OCI-LY7 (cell line): ENCODE measurements at regions not wholly inside any gene's neighbourhood (a gene's known extent, or its start where the extent isn't known, plus 50 kb on each side); places are given as distances from the start of the nearest gene placed in this dataset.

Experiments
- BruUV-seq: library from RNA; stranded (reverse); fragments of 400-500 nt; replicated peaks from 2 replicates; lab custom pipeline; 2021; lab: Mats Ljungman, UMichigan
- CTCF ChIA-PET: fragments of 300-600 bp; sonication (Branson Sonifier 250); formaldehyde crosslinking; loops from one replicate; lab custom pipeline; 2022; ENCODE audit warnings: antibody characterized with exemption; ENCODE audit not compliant: unreplicated experiment; lab: Charles Lee
- POLR2A ChIA-PET: fragments of 300-600 bp; sonication (Branson Sonifier 250); formaldehyde crosslinking; loops from one replicate; lab custom pipeline; 2022; ENCODE audit warnings: antibody characterized with exemption; lab: Charles Lee
- DNase-seq: peaks from one replicate; pipeline ENCODE4 v3.0.0-alpha.2; 2015; ENCODE audit warnings: low spot score
- H2AFZ ChIP-seq: fragments of 200-600 bp; sonication (generic), shearing (Covaris generic); 2 replicates; pipeline ENCODE4 v1.6.1; 2014; ENCODE audit warnings: mild to moderate bottlenecking, antibody characterized with exemption, low read length, moderate library complexity
- H3K27ac ChIP-seq: fragments of 200-600 bp; sonication (generic); 2 replicates; pipeline ENCODE4 v1.5.1; 2014; ENCODE audit warnings: mixed run types, low read depth, mild to moderate bottlenecking, moderate library complexity, low read length, inconsistent platforms; ENCODE audit not compliant: poor library complexity, severe bottlenecking
- H3K36me3 ChIP-seq: fragments of 200-600 bp; sonication (generic); 2 replicates; pipeline ENCODE4 v1.6.1; 2014; ENCODE audit warnings: mild to moderate bottlenecking, antibody characterized with exemption, low read length, moderate library complexity, mixed read lengths; ENCODE audit not compliant: insufficient read depth
- H3K4me1 ChIP-seq: fragments of 200-600 bp; sonication (generic); 2 replicates; pipeline ENCODE4 v1.5.1; 2014; ENCODE audit warnings: mild to moderate bottlenecking, low read length; ENCODE audit not compliant: insufficient read depth, poor library complexity, severe bottlenecking
- H3K4me2 ChIP-seq: fragments of 200-600 bp; sonication (generic); 2 replicates; pipeline ENCODE4 v1.6.1; 2014; ENCODE audit warnings: mild to moderate bottlenecking, low read length
- H3K4me3 ChIP-seq: fragments of 200-600 bp; sonication (generic); 2 replicates; pipeline ENCODE4 v1.5.1; 2014; ENCODE audit warnings: mild to moderate bottlenecking, low read depth, low read length; ENCODE audit not compliant: poor library complexity, severe bottlenecking
- H3K79me2 ChIP-seq: fragments of 200-600 bp; sonication (generic); 2 replicates; pipeline ENCODE4 v1.6.1; 2016; ENCODE audit warnings: low read depth, mild to moderate bottlenecking, low read length, moderate library complexity, mixed read lengths; ENCODE audit not compliant: insufficient read depth
- H3K9me2 ChIP-seq: fragments of 200-600 bp; sonication (generic); 2 replicates; pipeline ENCODE4 v1.6.1; 2016; ENCODE audit warnings: mild to moderate bottlenecking, low read length, mixed read lengths; ENCODE audit not compliant: insufficient read depth
- H3K9me3 ChIP-seq: fragments of 200-600 bp; sonication (generic); 2 replicates; pipeline ENCODE4 v1.6.1; 2014; ENCODE audit warnings: mild to moderate bottlenecking, mixed run types, low read length, mixed read lengths
- H4K20me1 ChIP-seq: fragments of 200-600 bp; sonication (generic); 2 replicates; pipeline ENCODE4 v1.6.1; 2014; ENCODE audit warnings: mild to moderate bottlenecking, antibody characterized with exemption, low read length, moderate library complexity, mixed read lengths; ENCODE audit not compliant: insufficient read depth
- CTCF ChIP-seq: fragments of 200-600 bp; sonication (generic); conservative IDR thresholded peaks from 2 replicates; pipeline ENCODE4 v1.5.1; 2014; ENCODE audit warnings: mild to moderate bottlenecking, antibody characterized with exemption, low read length, moderate library complexity, mixed read lengths
- EZH2phosphoT487 ChIP-seq: fragments of 200-600 bp; sonication (generic); IDR thresholded peaks from 2 replicates; pipeline ENCODE4 v1.6.1; 2018; ENCODE audit warnings: low read depth, borderline replicate concordance, mild to moderate bottlenecking, mixed run types, antibody characterized with exemption, low read length, moderate library complexity, mixed read lengths
- intact Hi-C: fragments of 100-400 bp; cut with micrococcal nuclease; formaldehyde crosslinking; loops from one replicate; pipeline ENCODE4 v1.10.0; 2022; ENCODE audit not compliant: unreplicated experiment

- ChIA-PET CTCF (no interaction called here), POLR2A (interaction anchor here (0.9 kb wide), 1 partner anchor 21 kb away, joined by 3 read pairs; no protein-coding TSS in a partner anchor)
- Histone ChIP-seq H3K27ac (no peak overlapping the region), H4K20me1 (no peaks in the 10 kb centered on the region), H2AFZ (no peak overlapping the region), H3K36me3 (no peaks in the 10 kb centered on the region), H3K79me2 (no peaks in the 10 kb centered on the region), H3K9me3 (no peaks in the 10 kb centered on the region), H3K9me2 (no peaks in the 10 kb centered on the region), H3K4me2 (no peak overlapping the region), H3K4me3 (no peak overlapping the region), H3K4me1 (no peaks in the 10 kb centered on the region)
- no TSS peak for BruUV-seq
- TF ChIP-seq CTCF (no peak), EZH2phosphoT487 (no peak)
- intact Hi-C loops: no loop called here
- DNase-seq: no peak
Observed at GRCh38 chr9:35540315-35540714, 50.4 kb downstream of the RUSC2 start.

DNA sequence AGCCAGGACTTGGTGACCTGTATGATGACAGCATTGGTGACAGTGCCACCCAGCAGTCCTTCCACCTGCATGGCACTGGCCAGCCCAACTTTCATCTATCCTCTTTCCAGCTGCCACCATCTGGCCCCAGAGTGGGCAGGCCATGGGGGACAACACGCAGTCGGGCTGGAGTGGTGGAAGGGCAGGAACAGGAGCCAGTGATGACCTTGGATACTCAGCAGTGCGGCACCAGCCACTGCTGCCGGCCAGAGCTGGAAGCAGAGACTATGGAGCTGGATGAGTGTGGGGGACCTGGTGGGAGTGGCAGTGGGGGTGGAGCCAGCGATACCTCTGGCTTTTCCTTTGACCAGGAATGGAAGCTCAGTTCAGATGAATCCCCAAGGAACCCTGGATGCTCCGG lies 56.9 kb downstream of the RUSC2 start:
- Histone ChIP-seq H3K9me3 (no peaks in the 10 kb centered on the region), H3K4me3 (no peak overlapping the region), H3K79me2 (no peaks in the 10 kb centered on the region), H2AFZ (no peak overlapping the region), H3K4me2 (no peak overlapping the region), H3K36me3 (no peaks in the 10 kb centered on the region), H4K20me1 (no peaks in the 10 kb centered on the region), H3K27ac (no peak overlapping the region), H3K9me2 (no peaks in the 10 kb centered on the region), H3K4me1 (no peaks in the 10 kb centered on the region)
- TF ChIP-seq EZH2phosphoT487 (no peak), CTCF (no peak)
- intact Hi-C loops: no loop called here
- no peak for DNase-seq
- ChIA-PET POLR2A (interaction anchor here (0.9 kb wide), 1 partner anchor 131 kb away, joined by 3 read pairs; no protein-coding TSS in a partner anchor), CTCF (no interaction called here)
- BruUV-seq: no TSS peak

- H3K36me3 ChIP-seq: no peaks in the 10 kb centered on the region
- H3K27ac ChIP-seq: no peak overlapping the region
- H3K9me3 ChIP-seq: no peaks in the 10 kb centered on the region
- TF ChIP-seq EZH2phosphoT487 (no peak), CTCF (no peak)
- BruUV-seq: no TSS peak
- no peak overlapping the region for H3K4me2 ChIP-seq
- CTCF ChIA-PET: no interaction called here
- intact Hi-C loops: no loop called here
- H3K9me2 ChIP-seq: no peaks in the 10 kb centered on the region
- no peak overlapping the region for H2AFZ ChIP-seq
- POLR2A ChIA-PET: interaction anchor here (0.9 kb wide), 1 partner anchor 132 kb away, joined by 3 read pairs; no protein-coding TSS in a partner anchor
- H4K20me1 ChIP-seq: no peaks in the 10 kb centered on the region
- DNase-seq: no peak
- H3K4me1 ChIP-seq: no peaks in the 10 kb centered on the region
- H3K79me2 ChIP-seq: no peaks in the 10 kb centered on the region
- no peak overlapping the region for H3K4me3 ChIP-seq
Observed at GRCh38 chr9:35547889-35548418, 57.1 kb upstream of the TESK1 start.
